HepG2 (cell line): ENCODE measurements at regions not wholly inside any gene's neighbourhood (a gene's known extent, or its start where the extent isn't known, plus 50 kb on each side); places are given as distances from the start of the nearest gene placed in this dataset.

Experiments
- ATAC-seq: fragments of 200-7000 bp; cut with Tn5 transposase; 3 replicates; pipeline ENCODE4 v1.9.1; 2020; ENCODE audit warnings: mild to moderate bottlenecking, moderate library complexity
- BruUV-seq: library from RNA; stranded (reverse); fragments of 400-500 nt; replicated peaks from 2 replicates; lab custom pipeline; 2021; lab: Mats Ljungman, UMichigan
- CTCF ChIA-PET: fragments of 300-600 bp; formaldehyde crosslinking; extraction: SDS; loops from one replicate; lab custom pipeline; 2021; ENCODE audit warnings: low total read pairs, inconsistent platforms, low intra/inter-chr PET ratio; lab: Yijun Ruan, JAX
- POLR2A ChIA-PET: fragments of 350-600 bp; sonication (Branson Sonifier 250); formaldehyde crosslinking; loops from one replicate; lab custom pipeline; 2020; ENCODE audit warnings: antibody characterized with exemption, inconsistent platforms; lab: Yijun Ruan, JAX
- DNase-seq: peaks from one replicate; pipeline ENCODE4 v3.0.0-alpha.2; 2015; ENCODE audit warnings: low spot score
- FAIRE-seq: peaks from 3 replicates; lab custom pipeline; 2011; peaks lifted over from hg19 to GRCh38; lab: Jason Lieb, UNC
- H2AFZ ChIP-seq: one replicate; pipeline ENCODE4 v1.6.1; 2011; ENCODE audit warnings: low read length, inconsistent platforms
- H3K27ac ChIP-seq: fragments of 300-600 bp; 3 replicates; pipeline ENCODE4 v1.8.0; 2011; ENCODE audit warnings: mixed run types, mild to moderate bottlenecking, mixed read lengths, low read length, inconsistent platforms; ENCODE audit not compliant: insufficient read depth; ENCODE audit errors: extremely low read length
- H3K27me3 ChIP-seq, 2 experiments: fragments of 200-600 bp in 1 of 2; 2 replicates in 1 of 2; 3 replicates in 1 of 2; pipeline versions ENCODE4 v1.6.0 to v1.8.0; 2011; ENCODE audit warnings: low read length in 2 of 2, mild to moderate bottlenecking in 2 of 2, moderate library complexity in 2 of 2, inconsistent platforms in 1 of 2; ENCODE audit not compliant: insufficient read depth in 2 of 2, control insufficient read depth in 1 of 2
- H3K36me3 ChIP-seq, 2 experiments: fragments of 200-600 bp in 1 of 2; replicated peaks in 1 of 2; 2 replicates in 1 of 2; 3 replicates in 1 of 2; pipeline versions ENCODE4 v1.5.1 to v1.8.0; 2011; ENCODE audit warnings: low read length in 2 of 2, inconsistent platforms in 1 of 2; ENCODE audit not compliant: insufficient read depth in 2 of 2, control insufficient read depth in 1 of 2
- H3K4me1 ChIP-seq: 2 replicates; pipeline ENCODE4 v1.5.1; 2012; ENCODE audit warnings: low read length, inconsistent platforms; ENCODE audit not compliant: insufficient read depth
- H3K4me2 ChIP-seq: 2 replicates; pipeline ENCODE4 v1.6.0; 2011; ENCODE audit warnings: low read depth, low read length, inconsistent platforms
- H3K4me3 ChIP-seq, 3 experiments: fragments of 200-600 bp in 1 of 3; sonication (generic), shearing (Covaris generic) in 1 of 3; replicated peaks in 1 of 3; 2 replicates each; pipeline ENCODE4 v1.5.1; 2011 to 2016; ENCODE audit warnings: low read length in 3 of 3, inconsistent platforms in 2 of 3, low read depth in 2 of 3, mild to moderate bottlenecking in 2 of 3, control low read depth in 1 of 3, mixed read lengths in 1 of 3; ENCODE audit not compliant: insufficient read depth in 1 of 3
- H3K79me2 ChIP-seq: one replicate; pipeline ENCODE4 v1.6.1; 2011; ENCODE audit warnings: low read length, inconsistent platforms; ENCODE audit not compliant: insufficient read depth
- H3K9ac ChIP-seq: 2 replicates; pipeline ENCODE4 v1.6.0; 2011; ENCODE audit warnings: mild to moderate bottlenecking, low read depth, low read length, inconsistent platforms; ENCODE audit not compliant: insufficient read depth
- H3K9me3 ChIP-seq: 2 replicates; pipeline ENCODE4 v1.5.1; 2012; ENCODE audit warnings: mild to moderate bottlenecking, low read length
- H4K20me1 ChIP-seq: 2 replicates; pipeline ENCODE4 v1.6.0; 2011; ENCODE audit warnings: inconsistent platforms, mild to moderate bottlenecking, low read length, moderate library complexity; ENCODE audit not compliant: insufficient read depth
- AGO1 ChIP-seq: fragments of 200-400 bp; formaldehyde crosslinking; IDR thresholded peaks from 2 replicates; pipeline ENCODE4 v1.6.1; 2017; ENCODE audit warnings: mild to moderate bottlenecking, low read depth, low read length, moderate library complexity; ENCODE audit not compliant: poor library complexity, severe bottlenecking
- CBX5 ChIP-seq: sonication (generic); formaldehyde crosslinking; IDR thresholded peaks from 2 replicates; pipeline ENCODE4 v1.4.0; 2020; ENCODE audit warnings: missing genetic modification reagents, borderline replicate concordance
- FOXC1 ChIP-seq: sonication (generic); formaldehyde crosslinking; IDR thresholded peaks from 2 replicates; pipeline ENCODE4 v1.8.0; 2022; ENCODE audit warnings: mild to moderate bottlenecking, missing genetic modification reagents, borderline replicate concordance
- HDAC6 ChIP-seq: fragments of 200-600 bp; sonication (generic); IDR thresholded peaks from 2 replicates; pipeline ENCODE4 v1.7.0; 2017; ENCODE audit warnings: mild to moderate bottlenecking, antibody characterized with exemption, low read length, low read depth
- KDM6A ChIP-seq: IDR thresholded peaks from 2 replicates; pipeline ENCODE4 v1.6.1; 2016; ENCODE audit warnings: low read depth
- NCOA5 ChIP-seq: sonication (generic); formaldehyde crosslinking; IDR thresholded peaks from 2 replicates; pipeline ENCODE4 v1.4.0; 2020; ENCODE audit warnings: missing genetic modification reagents
- NFRKB ChIP-seq: fragments of 450-650 bp; IDR thresholded peaks from 2 replicates; pipeline ENCODE4 v1.6.1; 2017
- NFYC ChIP-seq: IDR thresholded peaks from 2 replicates; pipeline ENCODE4 v1.6.1; 2016; ENCODE audit warnings: missing genetic modification reagents, missing compliant biosample characterization
- ONECUT2 ChIP-seq: sonication (generic); formaldehyde crosslinking; IDR thresholded peaks from 2 replicates; pipeline ENCODE4 v1.4.0; 2020; ENCODE audit warnings: missing genetic modification reagents
- PRMT3 ChIP-seq: sonication (generic); formaldehyde crosslinking; IDR thresholded peaks from 2 replicates; pipeline ENCODE4 v1.8.1; 2022; ENCODE audit warnings: low read depth, mild to moderate bottlenecking, moderate library complexity, missing genetic modification reagents, borderline replicate concordance
- RBM39 ChIP-seq: fragments of 200-400 bp; formaldehyde crosslinking; IDR thresholded peaks from one replicate; pipeline ENCODE4 v1.6.1; 2018; ENCODE audit warnings: antibody characterized with exemption, mild to moderate bottlenecking, low read depth, low read length; ENCODE audit not compliant: poor library complexity, severe bottlenecking
- SSRP1 ChIP-seq: IDR thresholded peaks from 2 replicates; pipeline ENCODE4 v1.6.1; 2016; ENCODE audit warnings: control low read depth
- ZNF446 ChIP-seq: sonication (generic); formaldehyde crosslinking; IDR thresholded peaks from 2 replicates; pipeline ENCODE4 v1.5.0; 2020; ENCODE audit warnings: mild to moderate bottlenecking, missing genetic modification reagents
- WGBS: methylation state at CpG from one replicate; pipeline ENCODE4 v1.1.6; 2017; ENCODE audit warnings: low lambda C conversion rate; 5-methylcytosine and 5-hydroxymethylcytosine counted together
- in situ Hi-C: cut with HindIII; loops from 2 replicates; pipeline ENCODE4 v1.10.0; 2017; ENCODE audit warnings: low pct_unique_long_range_greater_than_20kb; ENCODE audit not compliant: extremely low pct_ligation_motif_present
- intact Hi-C: fragments of 100-400 bp; cut with micrococcal nuclease; formaldehyde crosslinking; loops from one replicate; pipeline ENCODE4 v1.10.0; 2022; ENCODE audit not compliant: unreplicated experiment
- TF ChIP-seq, protein P1 (sequence below), 2 experiments: sonication (generic) in 1 of 2; formaldehyde crosslinking in 1 of 2; IDR thresholded peaks; 2 replicates each; pipeline versions ENCODE4 v1.4.0 to v1.6.1; 2016 to 2020; ENCODE audit warnings: borderline replicate concordance in 1 of 2, low read depth in 1 of 2, mild to moderate bottlenecking in 1 of 2, missing genetic modification reagents in 1 of 2
- TF ChIP-seq, protein P2 (sequence below): sonication (generic); formaldehyde crosslinking; IDR thresholded peaks from 2 replicates; pipeline ENCODE4 v1.4.0; 2020; ENCODE audit warnings: mild to moderate bottlenecking, missing genetic modification reagents

DNA sequence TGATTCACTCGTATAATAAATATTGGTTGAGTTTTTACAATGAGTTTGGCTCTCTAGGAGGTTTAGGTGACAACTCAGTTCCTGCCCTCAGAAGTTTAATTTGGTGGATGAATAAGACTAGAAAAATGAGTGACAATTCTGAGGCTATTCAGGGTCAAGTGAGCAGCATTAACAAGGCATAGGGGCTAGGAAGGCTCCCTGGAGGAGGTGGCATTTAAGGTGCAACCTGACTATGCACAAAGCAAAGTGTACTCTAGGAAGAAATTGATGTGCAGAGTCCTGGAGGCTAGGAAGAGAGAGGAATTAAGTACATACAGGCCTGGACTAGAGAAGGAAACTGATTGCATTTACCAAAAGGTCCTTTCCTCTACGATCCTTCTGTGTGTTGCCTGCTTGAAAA lies 440.3 kb downstream of the MED13L start:
- Histone ChIP-seq H4K20me1 (no peaks in the 10 kb centered on the region), H3K4me2 (no peak overlapping the region), H3K36me3 (no peaks in the 10 kb centered on the region), H3K9ac (no peak overlapping the region), H2AFZ (no peak overlapping the region), H3K79me2 (no peaks in the 10 kb centered on the region), H3K4me1 (peaks cover 19% of the 10 kb centered on the region; the same call in 1 of the 2 replicates), H3K27me3 (no peaks in the 10 kb centered on the region; a peak in 1 of 5 replicates), H3K9me3 (no peaks in the 10 kb centered on the region), H3K27ac (no peak overlapping the region)
- 38% methylated on average over 2 of the region's 2 CpGs for WGBS
- BruUV-seq: no TSS peak
- in situ Hi-C loops (no loop called here), intact Hi-C loops (no loop called here)
- POLR2A ChIA-PET: no interaction called here
- no peak for FAIRE-seq
- no peak for ATAC-seq
- no peak for DNase-seq
- TF ChIP-seq, protein P1, sequence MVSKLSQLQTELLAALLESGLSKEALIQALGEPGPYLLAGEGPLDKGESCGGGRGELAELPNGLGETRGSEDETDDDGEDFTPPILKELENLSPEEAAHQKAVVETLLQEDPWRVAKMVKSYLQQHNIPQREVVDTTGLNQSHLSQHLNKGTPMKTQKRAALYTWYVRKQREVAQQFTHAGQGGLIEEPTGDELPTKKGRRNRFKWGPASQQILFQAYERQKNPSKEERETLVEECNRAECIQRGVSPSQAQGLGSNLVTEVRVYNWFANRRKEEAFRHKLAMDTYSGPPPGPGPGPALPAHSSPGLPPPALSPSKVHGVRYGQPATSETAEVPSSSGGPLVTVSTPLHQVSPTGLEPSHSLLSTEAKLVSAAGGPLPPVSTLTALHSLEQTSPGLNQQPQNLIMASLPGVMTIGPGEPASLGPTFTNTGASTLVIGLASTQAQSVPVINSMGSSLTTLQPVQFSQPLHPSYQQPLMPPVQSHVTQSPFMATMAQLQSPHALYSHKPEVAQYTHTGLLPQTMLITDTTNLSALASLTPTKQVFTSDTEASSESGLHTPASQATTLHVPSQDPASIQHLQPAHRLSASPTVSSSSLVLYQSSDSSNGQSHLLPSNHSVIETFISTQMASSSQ (IDR thresholded peaks at IDR 0.05; ENCODE audit: low read depth): no peak
- TF ChIP-seq, protein P1 (CRISPR knock-in tag; IDR thresholded peaks at IDR 0.05; ENCODE audit: borderline replicate concordance): no peak
- TF ChIP-seq NCOA5 (CRISPR knock-in tag) (no peak), SSRP1 (CRISPR knock-in tag) (no peak), HDAC6 (no peak), NFRKB (no peak), NFYC (CRISPR knock-in tag) (no peak), ONECUT2 (no peak), AGO1 (no peak), PRMT3 (no peak), RBM39 (no peak), ZNF446 (CRISPR knock-in tag) (no peak), KDM6A (CRISPR knock-in tag) (no peak), FOXC1 (CRISPR knock-in tag) (no peak), CBX5 (CRISPR knock-in tag) (no peak)
- TF ChIP-seq, protein P2, sequence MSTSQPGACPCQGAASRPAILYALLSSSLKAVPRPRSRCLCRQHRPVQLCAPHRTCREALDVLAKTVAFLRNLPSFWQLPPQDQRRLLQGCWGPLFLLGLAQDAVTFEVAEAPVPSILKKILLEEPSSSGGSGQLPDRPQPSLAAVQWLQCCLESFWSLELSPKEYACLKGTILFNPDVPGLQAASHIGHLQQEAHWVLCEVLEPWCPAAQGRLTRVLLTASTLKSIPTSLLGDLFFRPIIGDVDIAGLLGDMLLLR (CRISPR knock-in tag): no peak
- TF ChIP-seq, all 625 proteins: peak for 0
- CTCF ChIA-PET: no interaction called here
- H3K4me3 ChIP-seq: no peak overlapping the region
